ENCODE measurements at regions not wholly inside any gene's neighbourhood (a gene's known extent, or its start where the extent isn't known, plus 50 kb on each side); places are given as distances from the start of the nearest gene placed in this dataset.

DNA sequence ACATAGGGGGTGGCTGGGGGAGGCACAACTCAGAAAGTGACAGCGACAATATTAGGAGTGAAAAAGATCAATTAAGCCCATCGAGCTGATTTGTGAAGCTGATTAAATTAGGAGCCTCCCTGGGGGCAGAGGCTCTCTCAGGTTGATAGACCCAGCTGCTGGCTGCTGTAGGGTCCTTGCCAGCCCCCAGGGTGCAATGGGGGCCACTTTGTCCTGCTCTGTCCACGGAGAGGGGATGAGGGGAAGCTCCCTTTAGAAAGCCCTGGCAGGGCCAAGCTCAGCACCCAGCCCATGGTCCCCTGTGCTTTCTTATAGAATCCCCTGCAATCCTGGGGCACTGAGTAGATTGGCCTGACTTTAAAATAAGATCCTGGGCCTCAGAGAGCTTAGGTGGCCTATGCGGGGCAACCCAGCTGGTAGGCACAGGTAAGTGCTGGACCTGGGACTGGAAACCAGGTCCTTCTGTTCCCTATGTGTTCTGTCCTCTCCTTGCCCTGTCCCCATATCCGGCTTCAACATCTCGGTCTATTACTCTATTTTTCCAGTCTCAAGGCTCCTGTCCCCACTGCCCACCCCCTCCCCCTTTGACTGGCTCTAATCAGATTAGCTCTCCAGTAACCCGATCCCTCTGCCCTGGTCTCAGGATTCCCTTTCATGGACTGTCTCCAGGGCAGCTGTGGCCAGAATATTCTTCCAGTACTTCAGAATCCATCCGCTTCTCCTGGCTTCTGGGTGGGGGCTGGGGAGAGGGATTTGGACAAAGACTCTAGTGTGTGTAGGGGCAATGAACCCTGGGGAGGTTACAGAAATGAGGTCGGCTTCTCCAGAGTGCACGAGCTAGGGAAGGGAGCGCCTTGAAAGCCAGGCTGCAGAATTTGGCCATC is 259.6 kb downstream of the RPS24 start:
- no peak overlapping the region for H3K27ac ChIP-seq (ENCODE audit: low read length in 2 of 2)
- H3K4me2 ChIP-seq (replicated peaks; ENCODE audit: low read depth, low read length, poor library complexity, severe bottlenecking) = no peak overlapping the region
- intact Hi-C loops (cut with micrococcal nuclease) = no loop called here
- no peaks in the 10 kb centered on the region for H3K27me3 ChIP-seq (replicated peaks in 1 of 4; ENCODE audit: control extremely low read depth in 1 of 4, control insufficient read depth in 3 of 4, insufficient read depth in 4 of 4, low read length in 3 of 4)
- Mint-ChIP-seq H3K9me3 (ENCODE audit: insufficient read depth) (no peaks in the 10 kb centered on the region), H3K4me3 (no peak overlapping the region), H3K27me3 (no peaks in the 10 kb centered on the region), H3K27ac (no peak overlapping the region), H3K4me1 (peaks cover 19% of the 10 kb centered on the region)
- H3K79me2 ChIP-seq (ENCODE audit: control insufficient read depth, insufficient read depth, low read length) = no peaks in the 10 kb centered on the region
- peaks cover 17 to 23% of the 10 kb centered on the region in 2 donors for H3K4me1 ChIP-seq (ENCODE audit: control insufficient read depth in 2 of 2, insufficient read depth in 2 of 2, low read length in 2 of 2)
- ATAC-seq (ENCODE audit: low read depth) (no peak), DNase-seq (no peak)
- ChIA-PET CTCF (no interaction called here), POLR2A (no interaction called here)
- H3K36me3 ChIP-seq (replicated peaks in 1 of 2; ENCODE audit: control extremely low read depth in 1 of 2, control insufficient read depth in 1 of 2, extremely low read depth in 1 of 2, insufficient read depth in 2 of 2, low read length in 1 of 2) = no peaks in the 10 kb centered on the region
- H4K20me1 ChIP-seq (ENCODE audit: control insufficient read depth, insufficient read depth, low read length, poor library complexity, severe bottlenecking) = no peaks in the 10 kb centered on the region
- 91% methylated on average over 8 of the region's 11 CpGs for WGBS (ENCODE audit: insufficient coverage)
- no peak overlapping the region for H2AFZ ChIP-seq (ENCODE audit: insufficient read depth, low read depth, low read length, poor library complexity, severe bottlenecking)
- TF ChIP-seq, protein P1, sequence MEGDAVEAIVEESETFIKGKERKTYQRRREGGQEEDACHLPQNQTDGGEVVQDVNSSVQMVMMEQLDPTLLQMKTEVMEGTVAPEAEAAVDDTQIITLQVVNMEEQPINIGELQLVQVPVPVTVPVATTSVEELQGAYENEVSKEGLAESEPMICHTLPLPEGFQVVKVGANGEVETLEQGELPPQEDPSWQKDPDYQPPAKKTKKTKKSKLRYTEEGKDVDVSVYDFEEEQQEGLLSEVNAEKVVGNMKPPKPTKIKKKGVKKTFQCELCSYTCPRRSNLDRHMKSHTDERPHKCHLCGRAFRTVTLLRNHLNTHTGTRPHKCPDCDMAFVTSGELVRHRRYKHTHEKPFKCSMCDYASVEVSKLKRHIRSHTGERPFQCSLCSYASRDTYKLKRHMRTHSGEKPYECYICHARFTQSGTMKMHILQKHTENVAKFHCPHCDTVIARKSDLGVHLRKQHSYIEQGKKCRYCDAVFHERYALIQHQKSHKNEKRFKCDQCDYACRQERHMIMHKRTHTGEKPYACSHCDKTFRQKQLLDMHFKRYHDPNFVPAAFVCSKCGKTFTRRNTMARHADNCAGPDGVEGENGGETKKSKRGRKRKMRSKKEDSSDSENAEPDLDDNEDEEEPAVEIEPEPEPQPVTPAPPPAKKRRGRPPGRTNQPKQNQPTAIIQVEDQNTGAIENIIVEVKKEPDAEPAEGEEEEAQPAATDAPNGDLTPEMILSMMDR (IDR thresholded peaks at IDR 0.05) = no peak
- no peak for TF ChIP-seq EZH2 (IDR thresholded peaks at IDR 0.05; ENCODE audit: borderline replicate concordance, insufficient read depth, low read depth, low read length, poor library complexity, severe bottlenecking)
- H3K9me3 ChIP-seq (ENCODE audit: control extremely low read depth in 1 of 3, control insufficient read depth in 2 of 3, insufficient read depth in 1 of 3, low read length in 2 of 3) = no peaks in the 10 kb centered on the region
- no peak overlapping the region for H3K9ac ChIP-seq (ENCODE audit: low read length)
- H3K4me3 ChIP-seq (ENCODE audit: control extremely low read depth in 1 of 5, extremely low read depth in 1 of 5, insufficient read depth in 1 of 5, low read depth in 2 of 5, low read length in 4 of 5) = no peak overlapping the region

DNA sequence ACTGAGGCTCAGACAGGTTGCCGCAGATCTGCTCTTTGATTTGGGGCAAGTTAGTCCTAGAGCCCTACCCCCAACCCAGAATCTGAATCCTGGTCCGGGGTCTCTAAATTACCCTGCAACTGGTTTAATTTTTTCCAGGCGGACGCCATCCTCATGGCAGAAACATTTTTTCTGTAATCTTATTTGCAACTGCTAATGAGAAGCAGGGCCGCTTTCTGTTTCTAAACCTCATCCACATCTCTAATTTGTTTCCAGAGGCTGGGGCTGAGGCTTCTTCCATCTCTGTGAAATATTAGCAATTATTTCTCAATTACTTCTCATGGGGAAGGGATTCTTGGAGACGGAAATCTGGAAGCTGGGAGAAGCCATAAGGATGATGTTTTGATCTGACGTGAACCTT is 261.6 kb downstream of the RPS24 start:
- 95% methylated on average over 4 of the region's 7 CpGs for WGBS (ENCODE audit: insufficient coverage)
- Histone ChIP-seq H4K20me1 (ENCODE audit: control insufficient read depth, insufficient read depth, low read length, poor library complexity, severe bottlenecking) (no peaks in the 10 kb centered on the region), H3K4me1 (ENCODE audit: control insufficient read depth in 2 of 2, insufficient read depth in 2 of 2, low read length in 2 of 2) (peaks cover 36 to 43% of the 10 kb centered on the region in 2 donors), H3K27me3 (replicated peaks in 1 of 4; ENCODE audit: control extremely low read depth in 1 of 4, control insufficient read depth in 3 of 4, insufficient read depth in 4 of 4, low read length in 3 of 4) (no peaks in the 10 kb centered on the region), H2AFZ (ENCODE audit: insufficient read depth, low read depth, low read length, poor library complexity, severe bottlenecking) (no peak overlapping the region), H3K79me2 (ENCODE audit: control insufficient read depth, insufficient read depth, low read length) (no peaks in the 10 kb centered on the region), H3K4me3 (ENCODE audit: control extremely low read depth in 1 of 5, extremely low read depth in 1 of 5, insufficient read depth in 1 of 5, low read depth in 2 of 5, low read length in 4 of 5) (no peak overlapping the region), H3K27ac (ENCODE audit: low read length in 2 of 2) (no peak overlapping the region), H3K4me2 (replicated peaks; ENCODE audit: low read depth, low read length, poor library complexity, severe bottlenecking) (no peak overlapping the region), H3K36me3 (replicated peaks in 1 of 2; ENCODE audit: control extremely low read depth in 1 of 2, control insufficient read depth in 1 of 2, extremely low read depth in 1 of 2, insufficient read depth in 2 of 2, low read length in 1 of 2) (no peaks in the 10 kb centered on the region), H3K9ac (ENCODE audit: low read length) (no peak overlapping the region), H3K9me3 (ENCODE audit: control extremely low read depth in 1 of 3, control insufficient read depth in 2 of 3, insufficient read depth in 1 of 3, low read length in 2 of 3) (peaks cover 0 to 3% (median 0%) of the 10 kb centered on the region in 3 donors)
- ATAC-seq (ENCODE audit: low read depth) (no peak), DNase-seq (no peak)
- POLR2A ChIA-PET = no interaction called here
- TF ChIP-seq EZH2 (IDR thresholded peaks at IDR 0.05; ENCODE audit: borderline replicate concordance, insufficient read depth, low read depth, low read length, poor library complexity, severe bottlenecking) = no peak
- TF ChIP-seq, protein P1 (IDR thresholded peaks at IDR 0.05) = no peak
- CTCF ChIA-PET = no interaction called here
- Mint-ChIP-seq H3K9me3 (ENCODE audit: insufficient read depth) (no peaks in the 10 kb centered on the region), H3K4me1 (peaks cover 38% of the 10 kb centered on the region), H3K27me3 (no peaks in the 10 kb centered on the region), H3K27ac (no peak overlapping the region), H3K4me3 (no peak overlapping the region)
- intact Hi-C loops (cut with micrococcal nuclease) = no loop called here
